Activated CD8-positive, alpha-beta memory T cell treated with anti-CD3 and anti-CD28 coated beads for 24 hours (primary cell): ENCODE measurements at regions not wholly inside any gene's neighbourhood (a gene's known extent, or its start where the extent isn't known, plus 50 kb on each side); places are given as distances from the start of the nearest gene placed in this dataset.
"Not testable (repeated sequence)": the region's sequence is repeated elsewhere in the genome, so short reads cannot be mapped to it uniquely, and the experiment has no call there.

Experiments used
- DNase-seq: peaks from one replicate; pipeline ENCODE4 v3.0.0-alpha.2; 2020

DNA sequence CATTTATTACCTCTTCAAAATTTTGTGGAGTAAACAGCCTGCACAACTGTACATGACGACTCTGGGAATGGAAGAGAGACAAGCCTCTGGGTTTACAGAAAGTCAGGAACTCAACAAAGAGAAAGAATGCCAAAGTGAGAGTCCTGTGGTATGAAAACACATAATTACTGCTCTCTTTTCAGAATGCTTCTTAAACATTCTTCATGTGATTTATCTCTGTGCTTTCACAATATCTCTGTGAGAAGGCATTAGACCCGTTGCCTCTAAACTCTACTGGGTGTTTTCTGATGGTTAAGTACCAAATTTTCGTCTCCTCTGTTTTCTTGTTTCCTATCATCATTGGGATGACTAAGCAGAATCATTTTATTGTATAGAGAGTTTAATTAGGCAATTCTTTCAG, 966.6 kb upstream of the SLIT2 start:
- no peak for DNase-seq

- no peak for DNase-seq
These were observed 973.0 kb upstream of the SLIT2 start for GRCh38 chr4:19278665-19279064.

DNA sequence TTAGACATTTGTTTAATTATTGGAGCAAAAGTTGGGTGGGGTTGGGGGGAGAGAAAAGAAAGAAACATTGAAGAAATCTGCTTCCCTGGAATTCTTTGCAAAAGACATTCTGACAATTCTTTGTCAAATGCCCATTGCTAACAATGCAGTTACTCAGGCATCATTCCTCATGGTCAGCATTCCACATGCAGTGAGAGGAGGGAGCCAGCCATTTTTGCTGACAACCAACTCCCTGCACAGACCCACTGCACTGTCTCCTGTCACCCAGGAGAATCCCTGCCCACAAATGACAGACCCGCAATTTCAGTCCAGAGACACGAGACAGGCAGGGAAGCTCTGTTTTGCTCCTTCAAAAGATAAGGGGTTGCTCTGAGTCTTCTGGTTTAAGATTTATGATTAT, 985.1 kb upstream of the SLIT2 start:
- DNase-seq = no peak

DNA sequence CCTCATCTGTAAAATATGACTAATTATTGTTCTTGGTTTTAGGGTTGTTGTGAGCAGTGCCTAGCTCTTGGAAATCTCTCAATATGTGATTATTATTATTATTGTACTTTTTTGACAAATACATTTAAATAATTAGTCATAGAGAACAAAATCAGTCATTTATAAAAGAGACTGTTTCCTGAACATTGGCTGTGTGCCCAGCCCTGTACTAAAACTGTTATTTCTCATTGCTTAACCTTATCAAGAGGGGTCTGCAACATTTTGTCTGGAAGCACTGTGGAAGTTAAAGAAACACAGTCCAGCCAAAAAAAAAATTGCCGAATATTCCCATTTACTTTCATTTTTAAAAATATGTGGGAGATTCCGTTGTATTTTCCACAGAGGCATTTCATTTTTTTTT, 989.2 kb upstream of the SLIT2 start:
- DNase-seq = no peak

DNA sequence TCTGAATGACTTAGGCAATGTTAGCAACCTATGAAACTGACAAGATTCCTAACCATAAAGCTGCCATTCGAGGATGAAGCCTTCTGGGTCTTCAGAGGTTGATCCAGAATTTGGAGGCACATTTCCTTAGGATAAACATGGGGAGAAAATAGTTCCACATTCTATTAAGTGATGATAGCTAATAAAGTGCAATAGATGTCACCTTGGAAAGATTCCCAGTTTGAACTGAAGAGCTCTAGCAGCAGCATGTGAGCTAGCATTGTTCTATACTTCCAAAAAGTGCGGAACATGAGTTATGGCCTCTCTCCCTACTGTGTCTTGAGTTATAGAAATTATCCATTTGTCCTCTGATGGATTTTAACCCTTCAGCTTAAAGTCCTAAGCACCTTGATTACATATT, 991.4 kb upstream of the SLIT2 start:
- DNase-seq = no peak

GRCh38 chr4:19259920-19260319, 991.8 kb upstream of the SLIT2 start:
- DNase-seq = no peak

GRCh38 chr4:19256823-19257222, 994.9 kb upstream of the SLIT2 start:
- no peak for DNase-seq

- DNase-seq = no peak
These were observed 997.2 kb upstream of the SLIT2 start for GRCh38 chr4:19254486-19254885.

DNA sequence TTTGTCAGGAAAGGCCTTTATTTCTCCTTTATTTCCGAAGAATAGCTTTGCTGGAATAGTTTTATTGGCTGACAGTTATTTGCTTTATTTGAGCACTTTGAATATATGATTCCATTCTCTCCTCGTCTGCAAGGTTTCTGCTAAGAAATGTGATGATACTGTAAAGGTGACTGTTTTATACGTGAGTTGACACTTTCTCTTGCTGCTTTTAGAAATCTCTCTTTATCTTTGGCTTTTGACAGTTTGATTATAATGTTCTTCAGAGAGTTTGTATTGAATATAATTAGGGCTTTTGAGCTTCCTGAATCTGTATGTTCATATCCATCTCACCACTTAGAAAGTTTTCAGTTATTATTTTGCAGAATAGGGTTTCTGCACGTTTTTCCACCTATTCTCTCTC, 1003.7 kb upstream of the SLIT2 start:
- no peak for DNase-seq

DNA sequence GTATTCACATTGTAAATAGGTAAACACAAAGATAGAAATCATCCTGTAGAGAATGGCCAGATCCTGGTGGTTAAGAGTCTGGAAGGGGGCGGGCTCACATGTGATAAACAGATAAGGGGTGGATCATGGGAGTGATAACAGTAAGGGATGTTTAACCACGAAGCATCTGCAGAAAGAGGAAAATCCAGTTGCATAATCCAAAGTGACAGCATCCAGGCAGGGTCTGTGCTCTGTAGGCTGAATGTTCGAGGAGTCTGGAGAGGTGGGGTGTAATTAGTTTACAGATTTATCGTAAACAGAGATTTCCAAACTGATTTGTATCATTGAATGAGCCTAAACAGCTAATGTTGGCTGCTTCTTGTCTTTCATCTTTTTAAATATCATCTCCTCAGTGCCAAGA, 1009.8 kb upstream of the SLIT2 start:
- no peak for DNase-seq

DNA sequence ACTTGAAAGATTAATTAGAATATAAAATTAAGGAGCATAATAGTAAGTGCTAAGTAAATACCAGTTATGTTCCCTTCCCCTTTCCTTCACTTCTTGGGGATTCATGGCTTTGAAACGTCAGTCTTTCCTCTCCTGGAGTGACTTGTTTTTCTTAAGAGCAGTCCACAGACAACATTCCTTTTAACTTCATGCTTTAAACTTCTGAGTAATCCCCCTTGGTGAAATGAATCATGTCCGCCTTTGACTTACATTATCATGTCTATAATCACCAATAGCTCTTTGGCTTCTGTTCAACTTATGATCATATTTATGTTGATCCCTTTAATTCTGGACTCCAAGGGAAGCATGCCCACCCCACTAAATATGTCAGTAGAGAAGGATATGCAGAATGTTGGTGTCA, 1012.1 kb upstream of the SLIT2 start:
- no peak for DNase-seq

DNA sequence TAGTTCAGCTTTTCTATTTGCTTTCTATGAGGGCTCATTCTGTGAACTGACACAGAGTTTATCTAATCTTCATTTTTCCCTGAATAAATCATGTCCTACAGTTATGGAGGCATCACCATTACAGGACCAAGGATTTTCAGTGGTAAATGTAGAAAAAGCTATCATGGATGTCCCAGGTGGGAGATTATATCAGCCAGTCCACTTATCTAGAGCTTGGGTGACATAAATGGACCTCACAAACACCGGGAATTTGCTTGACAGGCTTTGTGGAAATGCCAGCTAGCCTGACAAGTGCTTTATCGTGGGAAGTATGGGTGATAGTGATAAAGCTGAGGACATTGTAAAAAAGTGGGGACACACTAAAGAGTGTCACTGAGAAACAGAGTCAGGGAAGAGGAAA, 1015.2 kb upstream of the SLIT2 start:
- DNase-seq = no peak

DNA sequence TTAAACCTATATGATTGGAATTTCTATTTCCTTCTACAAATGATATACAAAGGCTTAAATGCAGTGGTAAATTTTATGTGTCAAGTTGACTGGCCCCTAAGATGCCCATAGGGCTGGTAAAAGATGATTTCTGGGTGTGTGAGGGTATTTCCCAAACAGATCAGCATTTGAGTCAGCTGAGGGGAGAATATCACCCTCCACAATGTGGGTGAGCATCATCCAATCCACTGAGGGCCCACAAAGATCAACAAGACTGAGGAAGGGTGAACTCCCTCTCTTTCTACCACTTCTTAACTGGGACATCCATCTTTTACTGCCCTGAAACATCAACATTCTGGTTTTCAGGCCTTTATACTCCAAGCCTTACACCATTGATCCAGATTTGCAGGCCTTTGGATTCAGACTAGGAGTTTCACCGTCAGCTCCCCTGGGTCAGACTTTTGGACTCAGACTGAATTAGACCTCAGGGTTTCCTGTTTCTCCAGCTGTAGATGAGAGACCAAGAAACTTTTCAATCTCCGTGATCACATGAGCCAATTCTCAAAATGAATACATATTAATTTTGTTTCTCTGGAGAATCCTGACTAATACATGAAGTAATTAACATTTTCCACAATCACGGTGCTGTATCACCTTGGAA, 1020.7 kb upstream of the SLIT2 start:
- no peak for DNase-seq

DNA sequence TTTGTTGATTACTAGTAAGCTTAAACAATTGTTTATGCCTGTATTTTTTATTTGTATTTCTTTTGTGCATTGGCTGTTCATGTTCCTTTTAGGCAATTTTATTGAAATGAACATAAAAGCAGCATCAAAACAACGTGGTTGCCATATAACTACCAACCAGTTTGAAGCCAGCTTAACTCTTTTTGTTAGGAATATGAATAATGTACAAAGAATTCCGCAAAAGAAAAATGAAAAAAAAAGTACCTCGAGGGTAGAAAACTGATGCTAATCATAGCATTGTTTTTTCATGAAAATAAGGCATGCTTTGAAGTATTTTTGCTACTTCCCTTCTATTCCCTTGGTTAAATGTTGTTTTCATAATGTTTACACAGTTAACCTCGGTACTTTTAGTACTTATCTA, 1024.0 kb upstream of the SLIT2 start:
- no peak for DNase-seq

DNA sequence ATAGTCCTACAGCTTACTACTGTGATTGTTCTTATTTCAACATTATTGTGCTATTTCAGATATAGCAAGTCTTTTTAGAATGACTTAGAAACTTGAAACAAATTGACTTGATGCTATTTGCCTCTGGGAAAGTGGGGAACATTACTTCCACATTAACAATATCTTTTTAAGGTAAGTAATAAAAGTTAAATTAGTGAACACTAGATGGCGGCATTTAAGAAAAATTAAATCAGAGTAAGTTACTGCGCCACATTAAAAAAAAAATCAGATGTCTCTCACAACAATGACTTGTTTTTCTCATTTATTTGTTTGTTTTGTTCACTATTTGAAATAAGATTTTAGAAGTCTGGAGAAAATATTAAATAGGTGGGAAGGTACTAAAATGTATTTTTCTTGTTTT, 1026.9 kb upstream of the SLIT2 start:
- no peak for DNase-seq

- no peak for DNase-seq
These were observed 1035.2 kb upstream of the SLIT2 start for GRCh38 chr4:19216476-19216875.

DNA sequence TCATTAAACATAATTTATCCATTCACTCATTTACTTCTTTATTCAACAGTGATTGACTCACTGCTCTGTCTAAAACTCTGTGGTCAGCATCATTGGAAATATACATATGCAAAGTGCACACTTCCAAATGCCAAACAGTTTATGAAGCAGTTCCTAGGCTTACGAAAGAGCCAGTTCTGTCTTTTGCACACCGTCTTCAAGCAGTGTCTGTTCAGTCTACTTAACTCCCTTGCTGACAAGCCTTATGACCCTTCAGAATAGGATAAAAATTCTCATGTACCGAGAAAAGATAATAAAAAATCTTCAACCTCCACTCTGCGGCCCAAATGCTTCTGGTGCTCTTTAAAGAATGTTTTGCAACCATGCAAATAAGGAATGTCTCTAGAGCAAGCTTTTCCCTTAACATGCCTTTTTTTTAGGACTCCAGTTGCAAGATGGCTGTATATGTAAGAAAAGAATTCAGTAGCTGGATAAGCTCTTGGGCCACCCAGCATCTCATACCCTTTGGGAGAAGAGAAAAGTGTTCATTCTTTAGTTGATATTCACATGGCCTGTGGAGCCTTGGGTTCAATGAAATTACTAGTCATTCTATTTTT, 1037.0 kb upstream of the SLIT2 start:
- no peak for DNase-seq

- no peak for DNase-seq
These were observed 1038.3 kb upstream of the SLIT2 start for GRCh38 chr4:19213388-19213787.

DNA sequence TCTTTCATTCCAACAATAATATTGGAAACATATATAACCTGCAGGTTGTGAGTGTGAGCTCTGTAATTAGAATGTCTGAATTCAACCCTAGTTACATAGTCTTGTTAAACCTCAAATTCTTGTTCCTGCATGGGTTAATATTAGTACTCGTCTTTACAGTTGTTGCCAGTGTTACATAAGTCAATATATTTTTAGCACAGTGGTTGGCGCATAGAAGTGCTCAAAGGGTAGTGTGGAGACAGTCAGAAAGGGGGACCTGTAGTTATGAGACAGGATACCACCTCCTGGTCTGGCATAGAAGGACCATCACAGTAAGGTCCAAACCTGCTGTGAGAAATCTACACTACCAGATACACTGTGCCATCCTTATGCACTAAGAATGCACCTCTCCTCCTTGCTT, 1045.9 kb upstream of the SLIT2 start:
- DNase-seq = no peak

DNA sequence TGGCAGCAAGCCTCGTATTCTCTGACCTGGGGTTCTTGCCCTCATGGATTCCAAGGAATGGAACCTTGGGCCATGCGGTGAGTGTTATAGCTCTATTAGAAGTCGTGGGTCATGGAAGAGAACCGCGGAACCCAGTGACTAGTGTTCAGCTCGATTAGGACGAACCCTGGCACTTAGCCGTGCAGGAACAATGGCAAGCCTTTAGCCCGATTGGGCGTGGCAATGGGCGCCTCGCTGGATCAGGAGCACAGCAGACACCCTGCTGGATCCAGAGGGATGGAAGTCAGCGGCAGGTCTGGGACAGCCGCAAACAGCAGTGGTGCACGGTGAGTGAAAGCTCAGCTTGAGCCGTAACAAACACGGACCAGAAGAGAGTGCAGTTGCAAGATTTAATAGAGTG, 1053.9 kb upstream of the SLIT2 start:
- not testable (repeated sequence) for DNase-seq

GRCh38 chr4:19195696-19196095, 1056.0 kb upstream of the SLIT2 start:
- DNase-seq = no peak

DNA sequence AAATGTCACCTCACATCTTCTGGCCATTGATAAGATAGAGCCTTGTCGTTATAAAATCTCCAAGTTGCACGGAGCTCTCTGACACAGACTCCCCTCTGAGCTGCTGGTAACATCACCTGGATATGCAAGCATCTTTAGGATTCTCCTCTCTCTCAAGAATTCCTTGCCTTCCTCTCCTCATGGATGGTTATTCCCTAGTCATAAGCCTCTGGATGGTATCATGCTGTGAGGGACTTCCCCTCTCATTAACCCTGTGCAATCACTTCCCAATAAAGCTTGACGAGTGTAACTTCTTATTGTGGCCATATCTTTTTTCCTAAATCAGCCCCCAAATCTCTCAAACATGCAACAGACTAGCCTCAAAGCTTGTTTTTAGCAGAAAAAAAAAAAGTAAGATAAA, 1057.0 kb upstream of the SLIT2 start:
- DNase-seq = no peak

DNA sequence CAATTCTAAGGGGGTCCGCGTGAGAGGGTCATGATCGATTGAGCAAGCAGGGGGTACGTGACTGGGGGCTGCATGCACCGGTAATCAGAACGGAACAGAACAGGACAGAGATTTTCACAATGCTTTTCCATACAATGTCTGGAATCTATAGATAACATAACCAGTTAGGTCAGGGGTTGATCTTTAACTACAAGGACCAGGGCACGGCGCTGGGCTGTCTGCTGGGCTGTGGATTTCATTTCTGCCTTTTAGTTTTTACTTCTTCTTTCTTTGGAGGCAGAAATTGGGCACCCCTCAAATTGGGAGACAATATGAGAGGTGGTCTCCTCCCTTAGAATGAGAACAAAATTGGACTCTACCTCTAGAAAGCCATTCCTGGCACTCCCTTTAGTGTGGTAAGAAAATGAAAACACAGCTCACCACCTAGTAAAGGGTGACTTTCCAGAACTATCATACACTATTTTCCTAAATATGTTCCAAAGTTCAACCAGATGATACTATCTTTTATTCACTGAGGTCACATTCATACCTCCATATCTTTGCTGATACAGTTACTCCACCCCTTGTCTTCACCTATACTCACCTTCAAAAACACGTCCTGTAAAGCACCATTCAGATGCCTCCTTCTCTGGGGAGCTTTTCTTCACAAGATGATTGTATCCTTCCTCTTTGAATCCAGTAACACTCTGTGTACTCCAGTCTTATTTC, 1058.3 kb upstream of the SLIT2 start:
- no peak for DNase-seq

DNA sequence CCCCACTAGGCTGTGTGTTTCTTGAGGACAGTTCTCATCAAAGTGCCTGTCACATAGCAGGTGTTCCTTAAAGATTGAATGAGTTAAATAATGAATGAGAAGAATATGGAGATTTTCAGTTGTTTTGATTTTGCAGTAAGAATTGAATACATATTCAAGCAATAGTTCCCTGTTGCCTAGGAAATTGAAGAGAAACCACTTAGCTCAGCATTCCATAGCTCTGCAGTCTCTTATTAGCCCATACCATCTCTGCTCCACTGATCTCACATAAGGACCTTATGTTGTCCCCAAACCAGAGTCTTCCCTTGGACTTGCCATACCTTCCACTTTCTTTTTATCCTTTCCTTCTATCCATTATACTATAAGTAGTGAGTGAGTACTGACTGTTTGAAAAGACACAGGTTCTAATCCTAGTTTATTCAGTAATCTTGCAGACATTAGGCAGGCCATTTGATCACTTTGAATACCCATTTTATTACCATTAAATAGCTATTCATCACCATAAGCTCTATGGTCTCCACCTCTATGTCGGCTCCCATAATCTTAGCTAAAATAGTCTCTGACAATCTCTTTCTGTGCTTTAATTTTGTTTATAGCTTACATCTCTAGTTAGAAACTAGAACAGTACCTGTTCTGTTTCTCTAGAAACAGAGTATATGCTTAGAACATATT, 1059.6 kb upstream of the SLIT2 start:
- no peak for DNase-seq
